ENCODE measurements at regions not wholly inside any gene's neighbourhood (a gene's known extent, or its start where the extent isn't known, plus 50 kb on each side); places are given as distances from the start of the nearest gene placed in this dataset.

DNA sequence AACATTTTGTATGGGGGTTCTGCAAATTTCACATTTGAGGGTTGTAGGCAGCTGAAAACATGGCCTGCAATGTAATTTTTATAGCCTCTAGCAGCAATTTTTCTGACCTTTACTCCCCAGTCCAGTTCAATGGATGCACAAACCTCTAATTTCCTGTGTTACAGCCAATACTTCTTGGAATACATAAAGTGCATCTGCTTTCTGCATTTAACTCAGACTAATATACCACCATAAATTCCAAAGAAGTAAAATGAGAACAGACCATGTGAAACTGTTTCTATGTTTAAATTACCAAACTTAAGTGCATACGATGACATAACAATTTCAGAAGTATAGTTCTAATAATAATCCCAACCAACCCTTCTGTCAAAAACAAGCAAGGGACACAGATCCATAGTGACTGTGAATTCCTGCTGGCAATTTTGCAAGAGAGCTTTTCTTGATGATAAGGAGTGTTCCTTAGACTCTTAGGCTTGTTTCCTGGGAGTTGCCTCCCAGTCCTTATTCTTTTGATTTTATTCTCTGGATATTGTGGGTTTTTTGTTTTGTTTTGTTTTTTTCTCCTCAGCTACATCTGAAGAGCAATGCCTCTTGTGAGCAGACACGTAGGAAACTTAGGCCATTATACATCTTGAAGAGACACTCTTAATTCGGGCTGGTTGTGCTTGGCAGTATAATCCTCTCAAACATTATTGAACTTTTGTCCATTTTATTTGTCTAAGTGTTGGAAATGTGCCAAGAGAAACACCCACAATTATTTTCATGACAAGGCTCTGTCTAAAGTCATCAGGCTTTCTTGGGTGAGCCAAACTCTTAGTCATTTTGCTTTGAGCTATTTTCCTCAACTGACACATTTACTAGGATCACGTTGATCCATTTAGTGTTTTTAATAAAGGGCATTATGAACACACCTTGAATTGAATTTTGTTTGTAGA, 51.3 kb upstream of the RERGL start:
- no peaks in the 10 kb centered on the region for H3K27me3 ChIP-seq (ENCODE audit: control insufficient read depth, insufficient read depth, low read length)
- no peaks in the 10 kb centered on the region for H3K36me3 ChIP-seq (replicated peaks; ENCODE audit: control insufficient read depth, insufficient read depth, low read length)
- H3K4me3 ChIP-seq (ENCODE audit: insufficient read depth, low read depth, low read length), result no peak overlapping the region
- DNase-seq, result no peak

DNA sequence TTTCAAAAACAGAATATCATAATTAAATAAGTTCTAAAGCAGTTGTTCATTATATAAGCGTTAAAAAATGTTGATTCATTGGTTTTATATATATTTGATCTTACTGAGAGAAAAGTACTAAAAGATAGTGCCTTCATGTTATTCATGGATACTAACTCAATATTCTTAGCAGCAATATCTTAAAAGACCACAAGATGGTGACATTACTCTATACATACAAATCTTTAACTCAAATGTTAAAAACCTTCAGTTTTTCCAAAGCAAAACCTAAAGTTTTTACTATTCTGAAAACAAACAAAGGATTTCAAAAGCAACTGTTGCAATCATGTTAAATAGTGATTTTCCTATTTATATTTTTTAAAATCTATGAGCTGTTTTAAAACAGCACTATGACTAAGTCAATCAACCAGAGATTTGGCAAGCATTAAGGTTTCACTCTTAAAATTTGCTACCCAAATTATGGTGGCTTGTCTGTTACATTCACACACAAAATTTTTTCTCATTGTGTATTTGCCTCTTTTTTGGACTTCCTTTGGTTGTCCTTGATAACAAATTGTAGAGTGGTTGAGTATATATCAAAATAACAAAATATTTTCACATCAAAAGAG, 50.1 kb upstream of the RERGL start:
- Histone ChIP-seq H3K4me3 (ENCODE audit: insufficient read depth, low read depth, low read length) (no peak overlapping the region), H3K27me3 (ENCODE audit: control insufficient read depth, insufficient read depth, low read length) (no peaks in the 10 kb centered on the region), H3K36me3 (replicated peaks; ENCODE audit: control insufficient read depth, insufficient read depth, low read length) (no peaks in the 10 kb centered on the region)
- DNase-seq, result peak; percentile 1

Data from H7 (cell line).